ENCODE measurements at regions not wholly inside any gene's neighbourhood (a gene's known extent, or its start where the extent isn't known, plus 50 kb on each side); places are given as distances from the start of the nearest gene placed in this dataset.
"Not testable (repeated sequence)": the region's sequence is repeated elsewhere in the genome, so short reads cannot be mapped to it uniquely, and the experiment has no call there.

DNA sequence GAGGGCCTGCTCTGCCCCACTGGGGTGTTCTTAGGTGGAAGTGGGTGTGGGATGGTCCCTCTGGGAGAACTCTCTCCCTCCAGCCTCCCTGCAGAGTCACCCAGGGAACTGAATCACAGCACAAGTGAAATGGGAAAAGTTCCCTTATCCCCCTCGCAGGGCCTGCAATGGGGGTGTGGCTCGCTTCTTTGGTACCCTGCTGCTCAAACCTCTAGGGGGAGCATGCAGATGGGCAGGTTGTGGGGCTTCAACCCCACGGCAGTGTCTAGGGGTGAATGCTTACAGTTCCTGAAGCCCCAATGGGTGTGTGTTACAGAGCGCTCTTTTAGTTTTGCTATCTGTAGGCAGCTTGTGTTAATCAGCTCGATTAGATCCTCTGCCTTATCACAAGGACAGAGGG, 59.0 kb upstream of the TINAGL1 start:
- Mint-ChIP-seq H3K27me3 (ENCODE audit: low read depth) (no peaks in the 10 kb centered on the region; the same call in 1 of the 2 replicates), H3K36me3 (no peaks in the 10 kb centered on the region), H3K9me3 (no peaks in the 10 kb centered on the region; the same call in 1 of the 2 replicates), H3K4me3 (no peak overlapping the region), H3K27ac (no peak overlapping the region), H3K4me1 (no peaks in the 10 kb centered on the region)
- DNase-seq (ENCODE audit: low spot score) = peak; percentile 33
- peak; percentile 36 for ATAC-seq
- ChIA-PET CTCF (interaction anchor here (1.0 to 1.3 kb wide), 3 partner anchors 9 to 113 kb away, joined by 3 to 4 read pairs (median 3); no protein-coding TSS in a partner anchor), POLR2A (no interaction called here)
- TF ChIP-seq, protein P1, sequence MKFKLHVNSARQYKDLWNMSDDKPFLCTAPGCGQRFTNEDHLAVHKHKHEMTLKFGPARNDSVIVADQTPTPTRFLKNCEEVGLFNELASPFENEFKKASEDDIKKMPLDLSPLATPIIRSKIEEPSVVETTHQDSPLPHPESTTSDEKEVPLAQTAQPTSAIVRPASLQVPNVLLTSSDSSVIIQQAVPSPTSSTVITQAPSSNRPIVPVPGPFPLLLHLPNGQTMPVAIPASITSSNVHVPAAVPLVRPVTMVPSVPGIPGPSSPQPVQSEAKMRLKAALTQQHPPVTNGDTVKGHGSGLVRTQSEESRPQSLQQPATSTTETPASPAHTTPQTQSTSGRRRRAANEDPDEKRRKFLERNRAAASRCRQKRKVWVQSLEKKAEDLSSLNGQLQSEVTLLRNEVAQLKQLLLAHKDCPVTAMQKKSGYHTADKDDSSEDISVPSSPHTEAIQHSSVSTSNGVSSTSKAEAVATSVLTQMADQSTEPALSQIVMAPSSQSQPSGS (CRISPR knock-in tag; IDR thresholded peaks at IDR 0.05; ENCODE audit: borderline replicate concordance, low read depth) = no peak
- TF ChIP-seq, protein P2, sequence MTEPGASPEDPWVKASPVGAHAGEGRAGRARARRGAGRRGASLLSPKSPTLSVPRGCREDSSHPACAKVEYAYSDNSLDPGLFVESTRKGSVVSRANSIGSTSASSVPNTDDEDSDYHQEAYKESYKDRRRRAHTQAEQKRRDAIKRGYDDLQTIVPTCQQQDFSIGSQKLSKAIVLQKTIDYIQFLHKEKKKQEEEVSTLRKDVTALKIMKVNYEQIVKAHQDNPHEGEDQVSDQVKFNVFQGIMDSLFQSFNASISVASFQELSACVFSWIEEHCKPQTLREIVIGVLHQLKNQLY (CRISPR knock-in tag; IDR thresholded peaks at IDR 0.05) = no peak
- TF ChIP-seq ZNF121 (CRISPR knock-in tag; IDR thresholded peaks at IDR 0.05) (no peak), GABPB1 (CRISPR knock-in tag; IDR thresholded peaks at IDR 0.05) (no peak), TP53 (CRISPR knock-in tag; IDR thresholded peaks at IDR 0.05) (no peak), SMAD4 (CRISPR knock-in tag; IDR thresholded peaks at IDR 0.05) (no peak), CREB1 (CRISPR knock-in tag; IDR thresholded peaks at IDR 0.05) (no peak), NFE2L1 (CRISPR knock-in tag; IDR thresholded peaks at IDR 0.05) (no peak), RELA (CRISPR knock-in tag; IDR thresholded peaks at IDR 0.05; ENCODE audit: borderline replicate concordance) (no peak)
- TF ChIP-seq, protein P3, sequence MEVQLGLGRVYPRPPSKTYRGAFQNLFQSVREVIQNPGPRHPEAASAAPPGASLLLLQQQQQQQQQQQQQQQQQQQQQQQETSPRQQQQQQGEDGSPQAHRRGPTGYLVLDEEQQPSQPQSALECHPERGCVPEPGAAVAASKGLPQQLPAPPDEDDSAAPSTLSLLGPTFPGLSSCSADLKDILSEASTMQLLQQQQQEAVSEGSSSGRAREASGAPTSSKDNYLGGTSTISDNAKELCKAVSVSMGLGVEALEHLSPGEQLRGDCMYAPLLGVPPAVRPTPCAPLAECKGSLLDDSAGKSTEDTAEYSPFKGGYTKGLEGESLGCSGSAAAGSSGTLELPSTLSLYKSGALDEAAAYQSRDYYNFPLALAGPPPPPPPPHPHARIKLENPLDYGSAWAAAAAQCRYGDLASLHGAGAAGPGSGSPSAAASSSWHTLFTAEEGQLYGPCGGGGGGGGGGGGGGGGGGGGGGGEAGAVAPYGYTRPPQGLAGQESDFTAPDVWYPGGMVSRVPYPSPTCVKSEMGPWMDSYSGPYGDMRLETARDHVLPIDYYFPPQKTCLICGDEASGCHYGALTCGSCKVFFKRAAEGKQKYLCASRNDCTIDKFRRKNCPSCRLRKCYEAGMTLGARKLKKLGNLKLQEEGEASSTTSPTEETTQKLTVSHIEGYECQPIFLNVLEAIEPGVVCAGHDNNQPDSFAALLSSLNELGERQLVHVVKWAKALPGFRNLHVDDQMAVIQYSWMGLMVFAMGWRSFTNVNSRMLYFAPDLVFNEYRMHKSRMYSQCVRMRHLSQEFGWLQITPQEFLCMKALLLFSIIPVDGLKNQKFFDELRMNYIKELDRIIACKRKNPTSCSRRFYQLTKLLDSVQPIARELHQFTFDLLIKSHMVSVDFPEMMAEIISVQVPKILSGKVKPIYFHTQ (CRISPR knock-in tag; IDR thresholded peaks at IDR 0.05) = no peak
- TF ChIP-seq, protein P4, sequence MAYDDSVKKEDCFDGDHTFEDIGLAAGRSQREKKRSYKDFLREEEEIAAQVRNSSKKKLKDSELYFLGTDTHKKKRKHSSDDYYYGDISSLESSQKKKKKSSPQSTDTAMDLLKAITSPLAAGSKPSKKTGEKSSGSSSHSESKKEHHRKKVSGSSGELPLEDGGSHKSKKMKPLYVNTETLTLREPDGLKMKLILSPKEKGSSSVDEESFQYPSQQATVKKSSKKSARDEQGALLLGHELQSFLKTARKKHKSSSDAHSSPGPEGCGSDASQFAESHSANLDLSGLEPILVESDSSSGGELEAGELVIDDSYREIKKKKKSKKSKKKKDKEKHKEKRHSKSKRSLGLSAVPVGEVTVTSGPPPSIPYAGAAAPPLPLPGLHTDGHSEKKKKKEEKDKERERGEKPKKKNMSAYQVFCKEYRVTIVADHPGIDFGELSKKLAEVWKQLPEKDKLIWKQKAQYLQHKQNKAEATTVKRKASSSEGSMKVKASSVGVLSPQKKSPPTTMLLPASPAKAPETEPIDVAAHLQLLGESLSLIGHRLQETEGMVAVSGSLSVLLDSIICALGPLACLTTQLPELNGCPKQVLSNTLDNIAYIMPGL (CRISPR knock-in tag; IDR thresholded peaks at IDR 0.05) = no peak
- TF ChIP-seq, protein P5, sequence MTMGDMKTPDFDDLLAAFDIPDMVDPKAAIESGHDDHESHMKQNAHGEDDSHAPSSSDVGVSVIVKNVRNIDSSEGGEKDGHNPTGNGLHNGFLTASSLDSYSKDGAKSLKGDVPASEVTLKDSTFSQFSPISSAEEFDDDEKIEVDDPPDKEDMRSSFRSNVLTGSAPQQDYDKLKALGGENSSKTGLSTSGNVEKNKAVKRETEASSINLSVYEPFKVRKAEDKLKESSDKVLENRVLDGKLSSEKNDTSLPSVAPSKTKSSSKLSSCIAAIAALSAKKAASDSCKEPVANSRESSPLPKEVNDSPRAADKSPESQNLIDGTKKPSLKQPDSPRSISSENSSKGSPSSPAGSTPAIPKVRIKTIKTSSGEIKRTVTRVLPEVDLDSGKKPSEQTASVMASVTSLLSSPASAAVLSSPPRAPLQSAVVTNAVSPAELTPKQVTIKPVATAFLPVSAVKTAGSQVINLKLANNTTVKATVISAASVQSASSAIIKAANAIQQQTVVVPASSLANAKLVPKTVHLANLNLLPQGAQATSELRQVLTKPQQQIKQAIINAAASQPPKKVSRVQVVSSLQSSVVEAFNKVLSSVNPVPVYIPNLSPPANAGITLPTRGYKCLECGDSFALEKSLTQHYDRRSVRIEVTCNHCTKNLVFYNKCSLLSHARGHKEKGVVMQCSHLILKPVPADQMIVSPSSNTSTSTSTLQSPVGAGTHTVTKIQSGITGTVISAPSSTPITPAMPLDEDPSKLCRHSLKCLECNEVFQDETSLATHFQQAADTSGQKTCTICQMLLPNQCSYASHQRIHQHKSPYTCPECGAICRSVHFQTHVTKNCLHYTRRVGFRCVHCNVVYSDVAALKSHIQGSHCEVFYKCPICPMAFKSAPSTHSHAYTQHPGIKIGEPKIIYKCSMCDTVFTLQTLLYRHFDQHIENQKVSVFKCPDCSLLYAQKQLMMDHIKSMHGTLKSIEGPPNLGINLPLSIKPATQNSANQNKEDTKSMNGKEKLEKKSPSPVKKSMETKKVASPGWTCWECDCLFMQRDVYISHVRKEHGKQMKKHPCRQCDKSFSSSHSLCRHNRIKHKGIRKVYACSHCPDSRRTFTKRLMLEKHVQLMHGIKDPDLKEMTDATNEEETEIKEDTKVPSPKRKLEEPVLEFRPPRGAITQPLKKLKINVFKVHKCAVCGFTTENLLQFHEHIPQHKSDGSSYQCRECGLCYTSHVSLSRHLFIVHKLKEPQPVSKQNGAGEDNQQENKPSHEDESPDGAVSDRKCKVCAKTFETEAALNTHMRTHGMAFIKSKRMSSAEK (CRISPR knock-in tag; IDR thresholded peaks at IDR 0.05; ENCODE audit: borderline replicate concordance) = no peak

DNA sequence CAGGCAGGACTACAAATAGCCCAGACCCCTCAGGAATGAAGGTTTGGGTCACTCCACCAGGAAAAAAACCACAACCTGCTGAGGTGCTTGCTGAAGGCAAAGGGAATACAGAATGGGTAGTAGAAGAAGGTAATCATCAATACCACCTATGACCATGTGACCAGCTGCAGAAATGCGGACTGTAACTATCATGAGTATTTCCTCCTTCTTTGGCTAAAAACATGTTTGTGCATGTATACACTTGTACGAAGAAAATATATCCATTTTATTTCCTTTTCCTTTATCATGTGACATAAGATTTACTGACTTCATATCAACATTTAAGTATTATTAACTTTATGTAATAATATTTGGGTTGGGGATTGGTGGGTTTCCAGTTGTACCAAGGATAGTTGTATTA, 58.3 kb upstream of the TINAGL1 start:
- DNase-seq (ENCODE audit: low spot score); H3K36me3 Mint-ChIP-seq; ATAC-seq; H3K27me3 Mint-ChIP-seq (ENCODE audit: low read depth); H3K4me1 Mint-ChIP-seq; POLR2A ChIA-PET; H3K27ac Mint-ChIP-seq; H3K4me3 Mint-ChIP-seq; H3K9me3 Mint-ChIP-seq: not testable (repeated sequence)
- CTCF ChIA-PET = interaction anchor here (1.2 kb wide), 1 partner anchor 17 kb away, joined by 3 read pairs; no protein-coding TSS in a partner anchor

Measured in WTC11 (cell line).